Amygdala (tissue), 56 donors: ENCODE measurements at regions not wholly inside any gene's neighbourhood (a gene's known extent, or its start where the extent isn't known, plus 50 kb on each side); places are given as distances from the start of the nearest gene placed in this dataset.
"Not testable (repeated sequence)": the region's sequence is repeated elsewhere in the genome, so short reads cannot be mapped to it uniquely, and the experiment has no call there.

ENCODE experiments used
- DNase-seq, 56 donors: peaks; one replicate each; lab custom pipeline; 2025; lab: John Stamatoyannopoulos, UW

DNA sequence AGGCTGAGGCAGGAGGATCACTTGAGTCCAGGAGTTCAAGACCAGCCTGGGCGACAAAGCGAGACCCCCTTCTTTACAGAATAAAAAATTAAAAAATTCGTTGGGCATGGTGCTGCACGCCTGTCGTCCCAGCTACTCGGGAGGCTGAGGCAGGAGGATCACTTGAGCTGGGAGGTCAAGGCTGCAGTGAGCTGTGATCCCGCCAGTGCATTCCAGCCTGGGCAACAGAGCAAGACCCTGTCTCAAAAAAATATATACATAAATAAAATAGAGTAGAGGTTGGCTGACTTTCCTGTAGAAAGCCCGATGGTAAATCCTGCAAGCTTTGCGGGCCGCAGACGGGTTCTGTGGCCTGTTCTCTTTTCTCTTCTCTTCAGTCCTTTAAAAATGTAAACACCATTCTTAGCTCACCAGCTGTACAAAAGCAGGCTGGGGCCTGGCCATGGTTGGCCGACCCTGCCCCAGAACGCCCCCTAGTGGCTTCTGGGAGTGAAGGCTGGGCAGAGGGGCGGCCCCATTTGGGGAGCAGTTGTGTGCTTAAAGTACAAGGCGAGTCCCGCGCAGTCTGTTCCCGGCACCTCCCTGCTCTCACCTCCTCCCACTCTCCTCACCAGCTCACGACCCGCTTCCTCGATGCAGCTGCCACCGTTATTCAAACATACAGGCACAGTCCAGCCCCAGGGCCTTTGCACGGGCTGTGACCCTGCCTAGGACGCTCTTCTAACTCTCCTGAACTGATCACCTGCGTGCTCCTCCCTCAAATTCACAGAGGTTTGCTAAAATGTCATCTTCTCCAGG, 109.5 kb downstream of the CRLF3 start:
- peak in 4 of 56 donors; percentile 12 to 44 (median 20) for DNase-seq

GRCh38 chr17:30713805-30714204, 110.7 kb downstream of the CRLF3 start:
- DNase-seq: not testable (repeated sequence)

DNA sequence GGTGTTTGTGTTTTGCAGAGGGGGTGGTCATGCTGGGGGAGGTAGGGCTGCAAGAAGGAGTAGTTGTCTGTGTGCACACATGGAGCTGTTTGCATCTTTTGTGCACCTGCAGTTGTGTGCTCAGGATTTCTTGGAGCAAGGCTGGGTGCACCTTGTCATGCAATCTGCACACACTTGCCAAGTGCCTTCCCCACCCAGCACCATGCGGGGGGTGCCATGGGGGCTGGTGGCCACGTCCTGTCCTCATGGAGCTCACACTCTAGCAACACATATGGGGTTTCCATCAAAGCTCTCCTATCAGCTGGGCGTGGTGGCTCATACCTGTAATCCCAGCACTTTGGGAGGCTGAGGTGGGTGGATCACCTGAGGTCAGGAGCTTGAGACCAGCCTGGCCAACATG, 111.6 kb downstream of the CRLF3 start:
- not testable (repeated sequence) for DNase-seq

DNA sequence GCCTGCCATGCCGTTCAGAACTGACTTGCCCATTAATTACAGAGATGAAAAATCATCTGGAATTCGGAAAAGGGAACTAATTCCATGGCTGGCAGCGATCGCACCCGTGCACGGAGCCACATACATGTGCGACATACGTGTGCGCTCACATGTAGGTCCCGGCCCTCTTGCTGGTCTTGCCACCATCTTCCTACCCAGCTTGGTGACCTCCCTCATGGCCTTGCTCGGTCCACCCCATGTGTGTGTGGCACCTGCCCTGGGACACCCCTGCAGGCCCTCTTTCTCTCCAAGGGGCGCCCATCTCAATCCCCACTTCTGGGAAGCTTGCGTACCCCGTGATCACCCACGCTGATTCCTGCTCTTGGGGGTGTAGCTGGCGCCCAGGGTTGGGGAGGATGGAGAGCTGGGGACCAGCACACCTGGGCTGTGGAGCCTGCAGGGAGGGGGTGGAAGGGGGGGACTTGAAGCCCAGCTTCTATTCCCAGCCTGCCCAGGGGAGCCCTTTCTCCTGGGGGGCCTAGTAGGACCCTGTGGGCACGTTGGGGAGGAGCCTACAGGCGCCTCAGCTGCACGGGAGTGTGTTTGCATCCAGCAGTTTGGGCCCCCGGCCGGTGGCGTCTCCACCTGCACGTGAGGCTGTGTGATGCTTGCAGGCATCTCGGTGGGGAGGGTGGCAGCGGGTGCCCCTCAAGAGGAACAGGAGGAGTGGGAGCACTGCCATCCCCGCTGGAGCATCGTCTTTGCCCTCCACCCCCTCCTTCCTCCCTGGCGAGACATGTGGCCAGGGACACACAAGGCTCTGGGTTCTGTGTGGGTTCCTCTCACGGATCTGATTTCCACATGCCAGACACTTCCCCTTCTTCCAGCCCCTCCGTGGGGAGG, 112.6 kb downstream of the CRLF3 start:
- DNase-seq: peak in 3 of 56 donors; percentile 8 to 27 (median 16)

- DNase-seq: not testable (repeated sequence)
These were observed 113.3 kb downstream of the CRLF3 start for GRCh38 chr17:30711176-30711575.

DNA sequence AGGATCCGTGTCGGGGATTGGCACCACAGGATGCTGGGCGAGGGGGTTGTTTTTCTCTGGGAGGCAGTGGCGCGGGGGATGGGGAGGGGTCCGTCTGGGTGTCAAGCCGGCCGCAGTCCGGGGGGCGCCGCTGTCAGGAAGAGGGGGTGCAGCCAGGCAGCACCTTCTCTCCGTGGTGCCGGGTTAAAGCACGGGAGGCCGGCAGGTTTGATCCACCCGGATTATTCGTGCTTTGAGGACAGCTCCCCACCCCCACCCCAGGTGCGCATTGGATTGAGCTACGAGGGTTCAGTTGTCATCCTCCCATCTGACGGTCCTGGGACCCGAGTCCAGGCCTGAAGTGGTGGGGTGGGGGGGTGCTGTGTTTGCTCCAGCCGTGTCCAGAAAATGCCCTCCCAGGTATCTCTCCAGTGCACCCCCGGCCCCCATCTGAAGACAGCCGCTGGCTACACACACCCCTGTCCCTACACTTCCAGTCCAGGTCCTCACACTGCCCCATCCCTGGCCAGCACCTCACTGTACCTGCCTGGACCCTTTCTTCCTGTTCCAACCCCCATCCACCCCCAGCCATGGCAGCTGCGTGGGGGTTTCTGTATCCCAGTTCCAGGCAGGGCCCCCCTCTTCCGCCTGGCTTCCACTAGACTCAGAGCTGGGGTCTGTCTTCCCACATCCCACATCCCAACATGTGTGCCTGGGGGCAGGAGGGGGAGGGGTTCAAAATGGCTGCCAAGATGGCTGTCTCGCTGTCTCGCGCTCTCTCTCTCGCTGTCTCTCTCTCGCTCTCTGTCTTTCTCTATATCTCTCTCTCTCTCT, 114.0 kb downstream of the CRLF3 start:
- DNase-seq: peak in 6 of 56 donors; percentile 14 to 58 (median 22)

DNA sequence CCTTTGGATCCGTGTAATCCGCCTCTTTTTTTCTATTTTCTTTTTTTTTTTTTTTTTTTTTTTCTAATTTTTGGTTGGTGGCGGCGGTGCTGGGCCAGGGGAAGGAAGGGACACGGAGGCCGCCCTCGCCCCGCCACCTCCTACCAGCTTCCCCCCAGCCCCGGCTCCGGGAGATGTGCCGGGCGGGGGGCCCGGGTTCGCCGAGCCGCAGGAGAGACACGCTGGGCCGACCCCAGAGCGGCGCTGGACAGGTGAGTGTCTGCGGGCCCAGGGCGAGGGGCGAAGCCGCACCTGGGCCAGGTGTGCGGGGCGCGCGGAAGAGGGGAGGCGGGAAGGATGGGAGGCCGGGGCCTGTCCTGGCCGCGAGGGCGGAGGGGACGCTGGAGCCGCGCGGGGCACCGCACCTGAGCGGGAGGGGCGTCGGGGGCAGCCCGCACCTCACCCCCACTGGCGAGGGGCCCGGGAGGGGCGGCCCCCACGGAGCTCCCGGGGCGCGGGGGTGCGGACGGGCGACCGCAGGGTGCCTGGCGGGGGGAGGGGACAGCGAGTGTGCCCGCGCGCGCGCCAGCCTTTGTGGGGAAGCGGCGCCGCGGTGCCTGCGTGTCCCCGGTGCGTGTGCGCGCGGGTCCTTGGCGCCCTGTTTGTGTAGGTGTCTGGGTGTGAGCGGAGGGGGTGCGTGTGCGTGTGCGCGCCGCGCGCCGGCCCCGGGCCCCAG, 114.8 kb downstream of the CRLF3 start:
- DNase-seq: peak in 26 of 56 donors; percentile 6 to 68 (median 38)

GRCh38 chr17:30709096-30709495, 115.4 kb downstream of the CRLF3 start:
- DNase-seq: peak in 11 of 56 donors; percentile 20 to 68 (median 43)

DNA sequence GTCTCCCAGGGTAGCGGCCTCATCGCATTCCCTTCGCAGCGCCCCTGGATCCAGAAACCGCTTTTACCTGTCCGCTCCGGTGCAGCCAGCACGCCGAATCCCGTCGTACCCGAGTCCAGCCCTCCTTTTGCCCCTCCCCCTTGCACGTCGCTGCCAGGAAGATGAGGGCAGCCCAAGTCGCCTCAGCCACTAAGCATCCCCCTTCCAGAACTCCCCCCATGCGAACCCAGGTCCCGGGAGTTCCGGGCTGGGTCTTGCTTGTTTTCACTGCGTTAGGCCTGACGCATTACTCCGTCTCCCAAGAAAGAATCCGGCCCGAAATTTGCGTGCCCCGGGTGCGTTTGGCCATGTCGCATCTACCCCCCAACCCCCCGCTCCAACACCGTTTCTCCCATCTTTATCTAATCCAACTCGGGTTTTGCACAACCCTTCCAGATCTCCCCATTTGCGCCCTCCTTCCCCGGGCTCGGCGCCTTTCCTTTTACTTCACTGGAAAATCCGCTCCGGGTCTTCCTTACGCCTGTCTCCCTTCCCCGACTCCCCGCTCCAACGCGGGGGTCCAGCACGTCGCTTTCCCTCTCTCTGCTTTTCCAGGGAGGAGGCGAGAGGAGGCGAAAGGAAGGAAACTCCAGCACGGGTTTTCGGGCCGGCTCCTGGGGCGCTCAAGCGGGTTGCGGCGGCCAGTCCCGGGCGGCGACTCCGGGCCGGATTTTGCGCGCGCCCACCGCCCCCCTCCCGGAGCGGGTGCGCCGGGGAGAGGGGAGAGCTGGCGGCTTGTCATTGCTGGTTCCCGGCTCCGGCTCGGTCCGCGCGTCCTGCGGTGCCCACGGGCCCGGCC, 116.0 kb downstream of the CRLF3 start:
- peak; percentile 56 to 94 (median 86) for DNase-seq

GRCh38 chr17:30707724-30708240, 116.7 kb downstream of the CRLF3 start:
- DNase-seq: peak in 12 of 56 donors; percentile 30 to 72 (median 55)

GRCh38 chr17:30706461-30707335, 117.8 kb downstream of the CRLF3 start:
- DNase-seq: not testable (repeated sequence)

DNA sequence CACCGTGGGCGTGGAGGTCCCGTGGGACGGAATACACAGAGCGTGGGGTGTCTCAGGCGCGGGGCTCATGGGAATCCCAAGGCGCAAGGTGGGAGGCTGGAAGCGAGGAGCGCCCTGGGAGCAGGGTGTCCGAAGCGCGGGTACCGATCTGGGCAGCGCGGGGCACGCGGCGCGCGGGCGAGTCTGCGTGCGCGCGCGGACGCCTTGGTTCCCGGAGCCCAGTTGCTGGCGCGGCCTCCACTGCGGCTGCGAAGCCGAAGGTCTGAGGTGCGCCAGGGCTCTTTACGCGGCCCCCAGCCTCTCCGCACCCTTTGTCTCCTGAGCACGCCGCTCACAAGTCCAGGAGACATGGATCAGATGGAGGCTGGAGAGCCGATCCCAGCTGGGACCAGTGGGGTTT, 118.5 kb downstream of the CRLF3 start:
- DNase-seq: peak in 3 of 56 donors; percentile 9 to 23 (median 15)

- no peak for DNase-seq
These were observed 122.9 kb downstream of the CRLF3 start for GRCh38 chr17:30701498-30701989.

DNA sequence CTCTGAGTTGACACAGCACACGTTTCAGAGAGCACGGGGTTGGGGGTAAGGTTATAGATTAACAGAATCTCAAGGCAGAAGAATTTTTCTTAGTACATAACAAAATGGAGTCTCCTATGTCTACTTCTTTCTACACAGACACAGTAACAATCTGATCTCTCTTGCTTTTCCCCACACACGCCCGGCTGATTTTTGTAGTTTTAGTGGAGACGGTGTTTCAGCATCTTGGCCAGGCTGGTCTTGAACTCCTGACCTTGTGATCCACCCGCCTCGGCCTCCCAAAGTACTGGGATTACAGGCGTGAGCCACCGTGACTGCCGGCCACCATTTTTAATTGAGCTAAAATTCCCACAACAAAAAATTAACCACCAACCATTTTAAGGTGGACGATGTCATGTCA, 123.7 kb downstream of the CRLF3 start:
- DNase-seq: not testable (repeated sequence)

DNA sequence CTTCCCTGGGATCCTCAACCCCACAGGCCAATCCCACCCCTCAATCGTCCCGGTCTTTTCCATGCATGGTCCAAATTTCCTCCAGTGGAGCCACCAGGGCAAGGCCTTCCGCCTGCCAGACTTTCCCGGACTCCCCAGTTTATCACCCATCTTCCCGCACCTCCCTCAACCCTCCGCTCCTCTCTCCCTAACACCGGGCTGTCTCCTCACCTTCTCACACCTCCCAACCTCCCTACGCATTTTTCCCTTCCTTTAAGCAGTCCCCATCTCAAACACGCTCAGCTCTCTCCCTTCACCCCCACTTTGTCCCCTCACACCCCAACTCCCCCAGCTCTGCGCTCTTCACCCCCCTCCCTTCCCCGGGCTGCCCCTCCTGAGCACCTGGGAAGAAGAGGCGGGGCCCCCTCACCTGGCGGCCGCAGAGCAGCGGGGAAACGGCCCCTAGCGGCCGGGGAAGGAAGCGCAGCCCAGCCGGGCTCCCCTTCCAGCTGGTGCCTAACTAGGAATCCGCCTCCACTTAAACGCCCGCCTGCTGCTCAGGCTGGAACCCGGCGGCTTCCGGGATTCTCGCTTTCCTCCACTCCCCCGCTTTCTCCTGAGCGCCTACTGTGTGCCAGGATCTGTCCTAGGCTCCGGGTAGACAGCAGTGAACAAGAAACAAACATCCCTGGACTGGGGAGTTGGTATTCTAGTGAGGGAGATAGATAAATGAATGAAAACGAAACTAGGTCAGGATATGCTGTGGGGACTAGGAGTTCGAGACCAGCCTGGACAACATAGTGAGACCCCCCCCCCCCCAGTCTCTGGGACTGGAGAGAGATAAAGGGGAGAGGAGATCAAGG, 126.7 kb downstream of the CRLF3 start:
- peak in 24 of 56 donors; percentile 7 to 64 (median 21) for DNase-seq

GRCh38 chr17:30696234-30696633, 128.3 kb downstream of the CRLF3 start:
- no peak for DNase-seq
